Glomerular visceral epithelial cell (primary cell): ENCODE measurements at regions not wholly inside any gene's neighbourhood (a gene's known extent, or its start where the extent isn't known, plus 50 kb on each side); places are given as distances from the start of the nearest gene placed in this dataset.
A peak's percentile ranks its signal among the peaks of the same experiment; 100 is the strongest.
"Not testable (repeated sequence)": the region's sequence is repeated elsewhere in the genome, so short reads cannot be mapped to it uniquely, and the experiment has no call there.

Source experiments
- DNase-seq: peaks from one replicate; pipeline ENCODE4 v3.0.0-alpha.2; 2016; ENCODE audit errors: extremely low spot score

DNA sequence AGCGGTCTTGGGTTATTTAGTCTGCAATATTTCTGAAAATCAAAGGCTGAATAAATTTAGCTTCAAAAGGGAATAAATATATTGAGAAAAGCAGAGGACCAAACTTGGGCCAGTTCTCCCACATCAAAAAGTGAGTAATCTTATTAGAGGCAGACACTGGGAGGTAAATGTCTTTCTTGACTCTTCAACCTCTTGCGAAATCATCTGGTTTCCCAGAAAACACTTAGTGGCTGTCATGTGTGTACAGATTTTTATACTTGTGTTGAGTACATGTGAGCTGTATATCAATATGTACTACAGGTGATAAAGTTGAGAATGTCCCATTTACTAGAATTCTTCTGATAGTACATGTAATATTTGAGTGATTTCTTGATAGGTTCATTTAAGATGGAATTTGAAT lies 454.9 kb downstream of the PRR16 start:
- peak; percentile 3 for DNase-seq

DNA sequence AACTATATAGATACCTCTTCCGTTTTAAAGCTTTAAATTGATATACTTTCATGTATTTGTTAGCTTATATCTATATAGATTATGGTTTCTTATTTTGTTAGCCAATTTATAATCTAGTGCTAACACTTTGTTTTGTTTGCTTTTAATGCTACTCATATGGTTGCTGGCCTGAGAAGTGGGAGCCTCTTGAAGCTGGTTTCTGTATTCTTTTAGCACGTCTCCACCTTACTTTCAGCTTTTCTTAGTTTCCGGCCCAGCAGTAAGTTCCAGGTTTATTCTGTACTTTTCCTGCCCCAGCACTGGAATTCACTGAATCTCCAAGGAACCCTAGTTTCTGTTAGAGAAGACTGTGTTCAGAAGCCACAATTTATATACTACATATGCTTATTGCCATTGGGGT lies 458.9 kb downstream of the PRR16 start:
- no peak for DNase-seq

GRCh38 chr5:120926471-120926870 lies 462.4 kb downstream of the PRR16 start:
- DNase-seq = no peak

DNA sequence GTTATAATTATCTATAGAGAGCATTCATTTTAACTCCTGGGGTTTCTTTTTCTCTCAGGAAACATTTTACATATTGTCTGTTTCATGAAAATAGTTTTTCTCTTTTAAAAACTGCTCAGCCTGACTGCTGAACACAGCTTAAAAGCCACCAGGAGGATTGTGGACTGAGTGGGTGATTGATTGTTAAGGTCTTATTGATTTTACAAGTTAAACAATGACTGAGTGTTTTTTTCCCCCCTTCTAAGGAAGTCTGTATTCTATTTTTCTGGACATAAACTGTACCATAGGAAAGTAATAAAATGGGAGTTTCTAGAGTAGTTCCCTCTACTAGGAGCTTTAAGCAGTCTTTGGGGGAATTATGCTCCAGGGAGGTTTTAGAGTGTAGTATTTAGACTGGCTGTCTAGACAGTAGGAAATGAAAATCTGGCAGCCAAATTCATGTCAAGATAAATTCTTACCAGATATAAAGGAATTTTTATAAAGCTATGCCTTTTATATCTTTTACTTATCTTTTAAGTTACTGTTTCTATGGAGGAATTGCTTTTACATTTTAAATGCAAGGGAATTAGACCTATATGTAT lies 463.9 kb downstream of the PRR16 start:
- DNase-seq = no peak

- no peak for DNase-seq
Measured at GRCh38 chr5:120932480-120932879, 468.4 kb downstream of the PRR16 start.

DNA sequence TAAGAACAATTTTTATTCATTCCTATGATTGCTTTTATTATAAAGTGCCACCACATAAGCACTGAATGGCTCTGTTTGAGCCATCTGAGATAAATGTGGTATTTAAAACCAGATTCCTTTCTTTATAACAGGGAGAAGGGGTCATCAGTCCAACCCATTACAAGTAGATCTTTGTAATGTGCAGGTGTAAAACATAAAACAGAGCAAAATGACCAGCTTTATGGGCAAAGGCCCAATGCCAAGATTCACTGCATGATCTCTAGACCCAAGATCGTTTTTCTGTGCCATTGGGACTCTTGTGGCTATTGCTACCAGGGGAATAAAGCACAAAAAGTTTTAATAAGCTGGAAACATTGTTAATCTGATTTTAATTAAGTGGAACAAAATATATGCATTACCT lies 469.9 kb downstream of the PRR16 start:
- DNase-seq = no peak

GRCh38 chr5:120936652-120937051 lies 472.6 kb downstream of the PRR16 start:
- DNase-seq = no peak

DNA sequence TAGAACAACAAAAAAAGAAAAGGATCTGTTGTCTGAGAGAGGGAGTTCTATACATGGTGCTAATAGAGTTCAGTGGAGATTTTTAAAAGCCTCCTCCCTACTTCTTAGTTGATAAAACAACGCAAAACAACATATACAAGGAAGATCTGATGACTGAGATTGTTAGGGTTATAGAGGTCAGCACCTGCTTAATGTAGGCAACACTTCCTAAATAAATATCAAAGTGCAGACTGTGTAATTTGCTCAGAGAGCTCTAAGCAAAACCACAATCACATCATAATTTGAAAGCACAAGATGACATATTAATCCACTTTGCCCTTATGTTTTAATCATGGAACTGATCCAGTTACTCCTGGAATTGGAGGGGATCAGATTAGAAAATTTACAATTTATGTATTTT lies 474.5 kb downstream of the PRR16 start:
- no peak for DNase-seq

- DNase-seq = no peak
Measured at GRCh38 chr5:120942596-120943350, 478.7 kb downstream of the PRR16 start.

DNA sequence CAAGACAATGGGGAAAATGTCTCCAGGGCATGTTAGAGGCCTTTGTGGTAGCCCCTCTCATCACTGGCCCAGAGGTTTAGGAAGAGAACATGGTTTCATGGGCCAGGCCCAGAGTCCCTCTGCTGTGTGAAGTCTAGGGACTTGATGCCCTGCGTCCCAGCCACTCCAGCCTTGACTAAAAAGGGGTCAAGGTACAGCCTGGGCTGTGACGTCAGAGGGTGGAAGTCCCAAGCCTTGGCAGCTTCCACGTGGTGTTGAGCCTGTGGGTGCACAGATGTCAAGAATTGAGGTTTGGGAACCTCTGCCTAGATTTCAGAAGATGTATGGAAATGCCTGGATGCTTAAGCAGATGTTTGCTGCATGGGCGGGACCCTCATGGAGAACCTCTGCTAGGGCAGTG lies 485.5 kb downstream of the PRR16 start:
- not testable (repeated sequence) for DNase-seq

- not testable (repeated sequence) for DNase-seq
Measured at GRCh38 chr5:120953445-120953844, 489.3 kb downstream of the PRR16 start.

DNA sequence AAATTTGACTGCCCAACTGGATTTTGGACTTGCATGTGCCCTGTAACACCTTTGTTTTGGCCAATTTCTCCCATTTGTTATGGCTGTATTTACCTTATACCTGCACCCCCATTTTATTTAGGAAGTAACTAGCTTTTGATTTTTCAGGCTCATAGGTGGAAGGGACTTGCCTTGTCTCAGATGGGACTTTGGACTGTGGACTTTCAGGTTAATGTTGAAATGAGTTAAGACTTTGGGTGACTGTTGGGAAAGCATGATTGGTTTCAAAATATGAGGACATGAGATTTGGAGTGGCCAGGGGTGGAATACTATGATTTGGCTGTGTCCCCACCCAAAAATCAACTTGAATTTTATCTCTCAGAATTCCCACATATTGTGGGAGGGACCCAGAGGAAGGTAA lies 490.2 kb downstream of the PRR16 start:
- no peak for DNase-seq

DNA sequence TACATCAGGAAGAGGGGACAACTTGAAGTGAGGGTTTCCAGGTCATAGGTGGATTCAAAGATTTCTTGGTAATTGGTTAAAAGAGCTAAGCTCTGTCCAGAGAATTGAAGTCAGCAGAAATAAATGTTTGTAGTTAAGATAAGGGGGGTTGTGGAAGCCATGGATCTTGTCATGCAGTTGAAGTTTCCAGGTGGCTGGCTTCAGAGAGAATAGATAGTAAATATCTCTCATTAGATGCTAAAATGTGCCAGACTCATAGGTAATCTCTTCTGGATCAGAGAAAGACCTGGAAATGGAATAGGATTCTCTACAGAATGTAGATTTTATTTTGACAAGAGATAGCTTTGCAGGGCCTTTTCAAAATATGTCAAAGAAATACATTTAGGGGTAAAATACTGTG lies 491.7 kb downstream of the PRR16 start:
- DNase-seq = no peak

GRCh38 chr5:120958877-120959485 lies 494.9 kb downstream of the PRR16 start:
- DNase-seq = no peak

DNA sequence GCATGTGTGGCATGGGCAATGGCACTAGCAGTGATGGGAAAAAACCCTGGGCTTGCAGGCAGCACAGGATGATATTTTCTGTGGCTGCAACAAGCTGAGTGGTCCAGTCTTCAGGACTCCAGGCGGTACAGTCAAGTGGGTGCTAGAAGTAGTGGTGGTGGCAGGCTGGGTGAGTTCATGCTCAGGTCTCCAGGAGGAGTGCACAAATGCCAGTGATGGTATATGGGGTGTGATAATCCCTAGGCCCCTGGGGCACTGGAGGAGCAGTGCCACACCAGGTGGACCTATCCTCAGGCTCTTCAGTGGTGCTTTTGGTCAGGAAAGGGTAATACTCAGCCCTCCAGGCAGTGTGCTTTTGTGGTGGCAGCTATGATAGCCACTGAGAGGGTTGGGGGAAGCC lies 496.4 kb downstream of the PRR16 start:
- DNase-seq = no peak

DNA sequence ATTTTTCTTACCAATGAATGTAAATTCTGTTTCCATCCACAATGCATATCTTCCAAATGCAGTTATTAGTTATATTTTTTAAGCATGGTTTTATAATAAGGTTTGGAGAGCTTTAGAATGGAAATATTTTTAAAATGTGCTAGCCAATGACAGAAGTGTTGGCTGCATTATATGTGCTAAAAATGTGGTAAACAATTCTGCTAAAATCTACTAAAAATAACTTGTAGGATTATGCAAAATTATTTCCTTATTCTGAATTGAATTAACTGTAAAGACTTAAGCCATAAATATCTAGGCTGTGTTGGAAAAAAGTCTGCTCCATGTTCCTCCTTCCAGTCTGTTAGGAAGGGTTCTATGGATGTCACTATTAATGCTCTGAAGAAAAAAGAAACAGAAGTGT lies 503.3 kb downstream of the PRR16 start:
- no peak for DNase-seq

DNA sequence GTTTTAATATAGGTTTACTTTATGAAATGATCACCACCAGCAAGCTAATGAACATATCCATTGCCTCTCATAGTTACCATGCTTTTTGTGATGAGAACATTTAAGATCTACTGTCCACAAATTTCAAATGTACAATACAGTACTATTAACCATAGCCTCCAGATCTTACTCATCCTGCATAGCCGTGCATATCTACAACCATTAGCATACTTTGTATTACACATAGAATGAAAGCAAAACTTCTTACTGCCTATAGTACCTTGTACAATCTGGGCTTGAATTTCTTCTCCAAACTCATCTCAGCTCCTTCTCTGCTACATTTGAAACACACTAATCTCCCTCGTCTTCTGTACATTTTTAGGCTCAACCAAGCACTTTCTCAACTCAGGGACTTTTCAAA lies 510.6 kb downstream of the PRR16 start:
- no peak for DNase-seq

GRCh38 chr5:120982351-120982750 lies 518.3 kb downstream of the PRR16 start:
- no peak for DNase-seq

- DNase-seq = no peak
Measured at GRCh38 chr5:120985526-120985925, 521.4 kb downstream of the PRR16 start.

DNA sequence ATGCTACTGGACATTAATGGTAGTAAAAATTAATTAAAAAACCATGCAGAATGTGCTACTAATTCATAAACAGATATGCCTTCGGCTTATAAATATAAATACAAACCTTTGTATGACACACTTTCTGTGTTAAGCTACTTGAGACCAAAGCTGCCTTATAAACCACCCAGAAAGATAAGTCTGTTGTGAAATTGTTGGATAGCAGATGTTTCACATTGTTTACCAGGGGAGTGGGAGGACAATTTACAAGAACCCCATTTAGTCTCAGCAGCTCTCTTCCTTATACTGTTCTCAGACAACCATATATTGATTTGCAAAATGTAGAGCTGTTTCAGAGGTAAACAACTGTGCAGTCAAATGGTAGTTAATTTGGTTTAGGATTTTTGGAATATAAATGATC lies 524.4 kb downstream of the PRR16 start:
- DNase-seq = no peak

DNA sequence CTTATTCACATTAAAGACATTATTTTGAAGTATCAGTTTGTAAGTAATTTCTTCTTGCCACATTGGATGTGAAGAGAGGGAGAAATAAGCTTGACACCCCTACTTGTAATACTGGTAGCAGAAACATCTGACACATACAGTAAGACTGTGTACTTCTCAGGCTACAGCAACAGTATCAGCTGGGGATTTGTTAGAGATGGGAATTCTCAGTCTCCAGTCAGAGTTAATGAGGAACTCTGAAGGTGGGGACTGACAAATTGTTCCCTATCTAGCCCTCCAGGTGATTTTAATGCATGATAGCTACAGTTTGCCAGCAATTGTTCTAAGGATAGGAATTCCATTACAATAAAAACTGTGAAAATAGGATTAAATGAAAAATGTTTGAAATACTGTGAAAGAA lies 524.8 kb downstream of the PRR16 start:
- DNase-seq = no peak

- DNase-seq = no peak
Measured at GRCh38 chr5:120991569-120991968, 527.5 kb downstream of the PRR16 start.

DNA sequence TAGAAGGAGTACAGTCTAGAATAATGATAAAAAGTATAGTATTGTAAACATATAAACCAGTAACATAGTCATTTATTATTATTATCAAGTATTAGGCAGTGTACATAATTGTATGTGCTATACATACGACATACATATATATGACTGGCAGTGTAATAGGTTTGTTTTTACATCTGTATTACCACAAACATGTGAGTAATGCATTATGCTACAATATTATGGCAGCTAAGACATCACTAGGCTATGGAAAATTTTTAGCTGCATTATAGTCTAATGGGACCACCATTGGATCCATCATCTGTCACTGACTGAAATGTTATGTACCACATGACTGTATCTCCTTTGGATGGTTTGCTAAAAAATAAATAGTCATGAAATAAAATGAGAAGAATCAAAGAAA lies 530.0 kb downstream of the PRR16 start:
- DNase-seq = no peak
